Subcutaneous abdominal adipose tissue (tissue), 5 donors: ENCODE measurements at regions not wholly inside any gene's neighbourhood (a gene's known extent, or its start where the extent isn't known, plus 50 kb on each side); places are given as distances from the start of the nearest gene placed in this dataset.

Source experiments
- H3K27ac ChIP-seq: one replicate; pipeline ENCODE4 v1.7.0; 2013; ENCODE audit warnings: low read depth, mild to moderate bottlenecking, inconsistent platforms, low read length, moderate library complexity
- H3K27me3 ChIP-seq, 5 donors: one replicate each; pipeline ENCODE4 v1.7.0; 2013; ENCODE audit warnings: low read length in 5 of 5, inconsistent platforms in 1 of 5; ENCODE audit not compliant: control insufficient read depth in 5 of 5, insufficient read depth in 4 of 5
- H3K36me3 ChIP-seq, 5 donors: one replicate each; pipeline ENCODE4 v1.7.0; 2013; ENCODE audit warnings: low read length in 5 of 5; ENCODE audit not compliant: control insufficient read depth in 5 of 5, insufficient read depth in 5 of 5
- H3K4me1 ChIP-seq, 5 donors: one replicate each; pipeline ENCODE4 v1.7.0; 2013; ENCODE audit warnings: low read length in 5 of 5, mild to moderate bottlenecking in 3 of 5, moderate library complexity in 1 of 5; ENCODE audit not compliant: control insufficient read depth in 5 of 5, insufficient read depth in 5 of 5
- H3K4me3 ChIP-seq, 5 donors: one replicate each; pipeline ENCODE4 v1.7.0; 2013; ENCODE audit warnings: low read length in 5 of 5, low read depth in 1 of 5
- H3K9ac ChIP-seq, 5 donors: one replicate each; pipeline ENCODE4 v1.7.0; 2013; ENCODE audit warnings: low read length in 5 of 5, mild to moderate bottlenecking in 4 of 5, moderate library complexity in 3 of 5
- H3K9me3 ChIP-seq, 5 donors: one replicate each; pipeline ENCODE4 v1.7.0; 2013; ENCODE audit warnings: low read length in 5 of 5; ENCODE audit not compliant: control insufficient read depth in 5 of 5
- donor health status: healthy.
- donor health status: healthy.
- donor health status: healthy.
- donor health status: healthy.
- donor health status: healthy.

GRCh38 chr2:104704496-104705245 lies 149.2 kb upstream of the POU3F3 start:
- Histone ChIP-seq H3K9ac (no peak overlapping the region), H3K4me1 (peaks cover 0 to 2% (median 0%) of the 10 kb centered on the region in 5 donors), H3K4me3 (no peak overlapping the region), H3K27ac (no peak overlapping the region), H3K9me3 (no peaks in the 10 kb centered on the region), H3K27me3 (peaks cover 0 to 5% (median 2%) of the 10 kb centered on the region in 5 donors), H3K36me3 (no peaks in the 10 kb centered on the region)

GRCh38 chr2:104707056-104707455 lies 146.9 kb upstream of the POU3F3 start:
- Histone ChIP-seq H3K9ac (no peak overlapping the region), H3K4me3 (no peak overlapping the region), H3K27me3 (peaks cover 0 to 5% (median 2%) of the 10 kb centered on the region in 5 donors), H3K4me1 (peaks cover 0 to 2% (median 0%) of the 10 kb centered on the region in 5 donors), H3K27ac (no peak overlapping the region), H3K9me3 (no peaks in the 10 kb centered on the region), H3K36me3 (no peaks in the 10 kb centered on the region)

GRCh38 chr2:104708967-104709366 lies 144.9 kb upstream of the POU3F3 start:
- H3K27me3 ChIP-seq: no peaks in the 10 kb centered on the region
- H3K36me3 ChIP-seq: no peaks in the 10 kb centered on the region
- H3K4me1 ChIP-seq: peaks cover 0 to 2% (median 0%) of the 10 kb centered on the region in 5 donors
- no peak overlapping the region for H3K27ac ChIP-seq
- no peak overlapping the region for H3K4me3 ChIP-seq
- H3K9me3 ChIP-seq: no peaks in the 10 kb centered on the region
- H3K9ac ChIP-seq: no peak overlapping the region

- no peaks in the 10 kb centered on the region for H3K4me1 ChIP-seq
- no peak overlapping the region for H3K9ac ChIP-seq
- H3K27me3 ChIP-seq: no peaks in the 10 kb centered on the region
- no peaks in the 10 kb centered on the region for H3K36me3 ChIP-seq
- no peaks in the 10 kb centered on the region for H3K9me3 ChIP-seq
- H3K27ac ChIP-seq: no peak overlapping the region
- no peak overlapping the region for H3K4me3 ChIP-seq
These were observed 137.9 kb upstream of the POU3F3 start for GRCh38 chr2:104716061-104716460.

GRCh38 chr2:104733226-104733943 lies 120.5 kb upstream of the POU3F3 start:
- H3K27ac ChIP-seq: no peak overlapping the region
- no peaks in the 10 kb centered on the region for H3K36me3 ChIP-seq
- no peak overlapping the region for H3K4me3 ChIP-seq
- H3K9ac ChIP-seq: no peak overlapping the region
- H3K4me1 ChIP-seq: no peaks in the 10 kb centered on the region
- H3K9me3 ChIP-seq: peaks cover 5 to 12% (median 9%) of the 10 kb centered on the region in 5 donors
- H3K27me3 ChIP-seq: peaks cover 0 to 4% (median 3%) of the 10 kb centered on the region in 5 donors

GRCh38 chr2:104734937-104735586 lies 118.9 kb upstream of the POU3F3 start:
- Histone ChIP-seq H3K36me3 (no peaks in the 10 kb centered on the region), H3K27ac (no peak overlapping the region), H3K4me3 (no peak overlapping the region), H3K9me3 (peaks cover 5 to 12% (median 8%) of the 10 kb centered on the region in 5 donors), H3K9ac (no peak overlapping the region), H3K27me3 (peaks cover 0 to 4% (median 3%) of the 10 kb centered on the region in 5 donors), H3K4me1 (no peaks in the 10 kb centered on the region)

- Histone ChIP-seq H3K27me3 (peaks cover 0 to 6% (median 3%) of the 10 kb centered on the region in 5 donors), H3K9ac (no peak overlapping the region), H3K4me1 (no peaks in the 10 kb centered on the region), H3K4me3 (no peak overlapping the region), H3K9me3 (peaks cover 0 to 5% (median under 1%) of the 10 kb centered on the region in 5 donors), H3K36me3 (no peaks in the 10 kb centered on the region), H3K27ac (no peak overlapping the region)
These were observed 117.9 kb upstream of the POU3F3 start for GRCh38 chr2:104736026-104736425.

GRCh38 chr2:104741860-104742259 lies 112.1 kb upstream of the POU3F3 start:
- no peaks in the 10 kb centered on the region for H3K36me3 ChIP-seq
- peaks cover 0 to 2% (median 0%) of the 10 kb centered on the region in 5 donors for H3K4me1 ChIP-seq
- H3K27me3 ChIP-seq: peaks cover 0 to 14% (median 2%) of the 10 kb centered on the region in 5 donors
- H3K9me3 ChIP-seq: peaks cover 0 to under 1% (median 0%) of the 10 kb centered on the region in 5 donors
- no peak overlapping the region for H3K9ac ChIP-seq
- no peak overlapping the region for H3K27ac ChIP-seq
- H3K4me3 ChIP-seq: no peak overlapping the region

GRCh38 chr2:104744537-104744936 lies 109.4 kb upstream of the POU3F3 start:
- H3K4me1 ChIP-seq: peaks cover 0 to 2% (median 0%) of the 10 kb centered on the region in 5 donors
- no peak overlapping the region for H3K4me3 ChIP-seq
- peaks cover 0 to 17% (median 4%) of the 10 kb centered on the region in 5 donors for H3K27me3 ChIP-seq
- H3K9ac ChIP-seq: no peak overlapping the region
- no peak overlapping the region for H3K27ac ChIP-seq
- H3K36me3 ChIP-seq: no peaks in the 10 kb centered on the region
- peaks cover 0 to 2% (median 0%) of the 10 kb centered on the region in 5 donors for H3K9me3 ChIP-seq
